Hepatocyte (in vitro differentiated cells): ENCODE measurements at regions not wholly inside any gene's neighbourhood (a gene's known extent, or its start where the extent isn't known, plus 50 kb on each side); places are given as distances from the start of the nearest gene placed in this dataset.

Experiments used
- DNase-seq: peaks from one replicate; pipeline ENCODE4 v3.0.0-alpha.2; 2016; ENCODE audit warnings: low spot score
- H2AFZ ChIP-seq: fragments of 200-600 bp; sonication (generic); 2 replicates; pipeline ENCODE4 v1.6.0; 2016; ENCODE audit warnings: antibody characterized with exemption, mild to moderate bottlenecking
- H3K27ac ChIP-seq: fragments of 200-600 bp; sonication (generic); 2 replicates; pipeline ENCODE4 v1.5.1; 2016; ENCODE audit warnings: mild to moderate bottlenecking
- H3K27me3 ChIP-seq: fragments of 200-600 bp; sonication (generic); 2 replicates; pipeline ENCODE4 v1.6.1; 2016
- H3K36me3 ChIP-seq: fragments of 200-600 bp; sonication (generic); replicated peaks from 2 replicates; pipeline ENCODE4 v1.5.1; 2016; ENCODE audit warnings: low read depth; ENCODE audit not compliant: insufficient read depth
- H3K4me1 ChIP-seq: fragments of 200-600 bp; sonication (generic); 2 replicates; pipeline ENCODE4 v1.5.1; 2016; ENCODE audit warnings: mild to moderate bottlenecking, moderate library complexity; ENCODE audit not compliant: insufficient read depth
- H3K4me2 ChIP-seq: fragments of 200-600 bp; sonication (generic); 2 replicates; pipeline ENCODE4 v1.6.0; 2016
- H3K4me3 ChIP-seq: fragments of 200-600 bp; sonication (generic); 2 replicates; pipeline ENCODE4 v1.5.1; 2016; ENCODE audit warnings: mild to moderate bottlenecking
- H3K79me2 ChIP-seq: fragments of 200-600 bp; sonication (generic); 2 replicates; pipeline ENCODE4 v1.6.0; 2017; ENCODE audit warnings: mild to moderate bottlenecking
- H3K9me2 ChIP-seq: fragments of 200-600 bp; sonication (generic); replicated peaks from 2 replicates; pipeline ENCODE4 v1.6.0; 2017; ENCODE audit warnings: mild to moderate bottlenecking; ENCODE audit not compliant: insufficient read depth
- H3K9me3 ChIP-seq: fragments of 200-600 bp; sonication (generic); 2 replicates; pipeline ENCODE4 v1.5.1; 2016; ENCODE audit warnings: low read depth, mild to moderate bottlenecking
- H4K20me1 ChIP-seq: fragments of 200-600 bp; sonication (generic); 2 replicates; pipeline ENCODE4 v1.6.0; 2016; ENCODE audit warnings: mild to moderate bottlenecking; ENCODE audit not compliant: insufficient read depth, poor library complexity, severe bottlenecking
- EZH2 ChIP-seq: fragments of 200-600 bp; sonication (generic); IDR thresholded peaks from 2 replicates; pipeline ENCODE4 v1.6.1; 2016; ENCODE audit warnings: antibody characterized with exemption, mild to moderate bottlenecking, borderline replicate concordance
- EZH2phosphoT487 ChIP-seq: fragments of 200-600 bp; sonication (generic); IDR thresholded peaks from one replicate; pipeline ENCODE4 v1.6.1; 2018; ENCODE audit warnings: antibody characterized with exemption, mild to moderate bottlenecking, low read depth, moderate library complexity; ENCODE audit not compliant: unreplicated experiment, severe bottlenecking
- WGBS: methylation state at CpG from one replicate; pipeline ENCODE4 v1.1.6; 2016; ENCODE audit warnings: low lambda C conversion rate; ENCODE audit errors: missing lambda C conversion rate; 5-methylcytosine and 5-hydroxymethylcytosine counted together
- TF ChIP-seq, protein P1 (sequence below): fragments of 200-600 bp; sonication (generic); IDR thresholded peaks from 2 replicates; pipeline ENCODE4 v1.5.1; 2016; ENCODE audit warnings: antibody characterized with exemption, mild to moderate bottlenecking; ENCODE audit not compliant: poor library complexity

DNA sequence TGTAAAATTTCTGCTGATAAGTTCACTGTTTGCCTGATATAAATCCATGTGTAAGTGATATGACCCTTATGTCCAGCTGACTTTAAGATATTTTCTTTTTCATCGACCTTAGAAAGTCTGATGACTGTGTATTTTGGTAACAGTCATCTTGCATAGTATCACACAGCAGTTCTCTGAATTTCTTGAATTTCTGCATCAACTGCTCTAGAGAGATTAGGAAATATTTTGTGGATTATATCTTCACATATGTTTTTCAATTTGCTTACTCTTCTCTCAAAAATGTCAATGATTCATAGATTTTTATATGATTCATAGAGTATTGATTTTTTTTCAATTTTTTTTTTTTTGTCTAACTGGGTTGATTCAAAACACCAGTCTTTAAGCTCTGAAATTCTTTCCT, 945.3 kb downstream of the TRIB2 start:
- no peaks in the 10 kb centered on the region for H3K79me2 ChIP-seq
- no peaks in the 10 kb centered on the region for H3K27me3 ChIP-seq
- H3K4me3 ChIP-seq, result no peak overlapping the region
- no peaks in the 10 kb centered on the region for H4K20me1 ChIP-seq
- no peak for DNase-seq
- H3K9me2 ChIP-seq, result peaks cover 3% of the 10 kb centered on the region
- no peak overlapping the region for H3K4me2 ChIP-seq
- H3K4me1 ChIP-seq, result no peaks in the 10 kb centered on the region
- no peaks in the 10 kb centered on the region for H3K9me3 ChIP-seq
- WGBS, result 77% methylated on average over 1 of the region's 1 CpG
- H2AFZ ChIP-seq, result no peak overlapping the region
- TF ChIP-seq, protein P1, sequence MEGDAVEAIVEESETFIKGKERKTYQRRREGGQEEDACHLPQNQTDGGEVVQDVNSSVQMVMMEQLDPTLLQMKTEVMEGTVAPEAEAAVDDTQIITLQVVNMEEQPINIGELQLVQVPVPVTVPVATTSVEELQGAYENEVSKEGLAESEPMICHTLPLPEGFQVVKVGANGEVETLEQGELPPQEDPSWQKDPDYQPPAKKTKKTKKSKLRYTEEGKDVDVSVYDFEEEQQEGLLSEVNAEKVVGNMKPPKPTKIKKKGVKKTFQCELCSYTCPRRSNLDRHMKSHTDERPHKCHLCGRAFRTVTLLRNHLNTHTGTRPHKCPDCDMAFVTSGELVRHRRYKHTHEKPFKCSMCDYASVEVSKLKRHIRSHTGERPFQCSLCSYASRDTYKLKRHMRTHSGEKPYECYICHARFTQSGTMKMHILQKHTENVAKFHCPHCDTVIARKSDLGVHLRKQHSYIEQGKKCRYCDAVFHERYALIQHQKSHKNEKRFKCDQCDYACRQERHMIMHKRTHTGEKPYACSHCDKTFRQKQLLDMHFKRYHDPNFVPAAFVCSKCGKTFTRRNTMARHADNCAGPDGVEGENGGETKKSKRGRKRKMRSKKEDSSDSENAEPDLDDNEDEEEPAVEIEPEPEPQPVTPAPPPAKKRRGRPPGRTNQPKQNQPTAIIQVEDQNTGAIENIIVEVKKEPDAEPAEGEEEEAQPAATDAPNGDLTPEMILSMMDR, result no peak
- TF ChIP-seq EZH2 (no peak), EZH2phosphoT487 (no peak)
- H3K36me3 ChIP-seq, result no peaks in the 10 kb centered on the region
- no peak overlapping the region for H3K27ac ChIP-seq

DNA sequence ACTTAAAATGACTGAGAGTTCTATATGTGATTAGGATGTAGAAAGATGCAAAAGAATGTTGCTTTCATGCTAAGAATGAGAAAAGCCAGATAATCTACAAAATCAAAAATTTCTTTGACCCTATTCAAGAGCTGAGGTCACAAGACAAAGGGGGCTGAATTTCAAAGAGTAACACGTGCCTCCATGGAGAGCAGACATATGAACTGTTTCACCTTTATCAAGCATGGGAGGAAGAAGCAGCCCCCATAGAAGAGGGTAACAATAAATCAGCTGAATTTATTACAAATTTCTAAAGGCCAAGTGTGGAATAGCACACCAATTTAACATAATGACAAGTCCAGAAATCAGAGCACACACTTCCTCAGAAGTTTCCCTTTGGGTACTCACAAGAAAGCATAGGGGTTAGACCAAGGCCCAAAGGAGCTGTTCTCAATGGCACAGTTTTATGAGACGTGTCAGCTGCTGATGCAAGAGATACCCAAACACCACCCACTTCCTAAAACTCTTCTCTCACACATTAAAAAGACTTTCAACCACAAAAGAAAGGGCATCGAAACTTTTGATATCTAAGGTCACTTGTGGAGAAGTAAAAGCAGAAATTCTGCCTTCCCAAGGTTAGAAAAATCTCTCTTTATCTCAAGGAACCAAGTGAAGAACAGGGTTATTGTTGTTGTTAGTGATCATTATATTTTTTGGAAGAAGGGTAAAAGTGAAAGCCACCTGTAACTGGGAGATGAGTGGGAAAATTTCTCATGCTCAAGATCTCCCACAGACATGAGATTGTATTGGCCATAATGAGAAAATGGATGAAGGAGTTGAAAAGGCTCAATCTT, 950.1 kb downstream of the TRIB2 start:
- Histone ChIP-seq H3K27ac (no peak overlapping the region), H3K27me3 (no peaks in the 10 kb centered on the region), H3K36me3 (no peaks in the 10 kb centered on the region), H3K4me3 (no peak overlapping the region), H2AFZ (no peak overlapping the region), H3K4me1 (no peaks in the 10 kb centered on the region), H3K9me2 (peaks cover 3% of the 10 kb centered on the region), H3K9me3 (peaks cover 4% of the 10 kb centered on the region), H3K4me2 (no peak overlapping the region), H4K20me1 (no peaks in the 10 kb centered on the region), H3K79me2 (no peaks in the 10 kb centered on the region)
- TF ChIP-seq EZH2 (no peak), EZH2phosphoT487 (no peak)
- TF ChIP-seq, protein P1, result no peak
- no peak for DNase-seq
- 40% methylated on average over 3 of the region's 3 CpGs for WGBS

DNA sequence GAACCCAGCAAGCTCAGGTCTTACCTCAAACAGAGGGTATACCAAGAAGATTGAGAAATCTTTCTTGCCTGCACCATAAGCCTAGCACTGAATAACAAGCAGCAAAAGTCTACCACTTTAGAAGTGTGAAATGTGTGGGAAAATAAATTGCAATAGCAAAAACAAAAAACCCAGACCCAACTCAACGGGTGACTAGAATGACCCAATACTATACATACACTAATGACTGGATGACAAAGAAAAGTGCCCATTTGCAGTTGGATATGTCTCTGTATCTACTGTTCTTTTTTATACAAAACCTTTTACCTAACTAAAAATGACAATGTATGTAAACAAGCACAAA, 950.6 kb downstream of the TRIB2 start:
- 67% methylated on average over 1 of the region's 1 CpG for WGBS
- peaks cover 4% of the 10 kb centered on the region for H3K9me3 ChIP-seq
- no peaks in the 10 kb centered on the region for H3K27me3 ChIP-seq
- no peak overlapping the region for H3K27ac ChIP-seq
- no peaks in the 10 kb centered on the region for H3K4me1 ChIP-seq
- TF ChIP-seq EZH2phosphoT487 (no peak), EZH2 (no peak)
- TF ChIP-seq, protein P1, result no peak
- H4K20me1 ChIP-seq, result no peaks in the 10 kb centered on the region
- no peak for DNase-seq
- no peak overlapping the region for H3K4me2 ChIP-seq
- no peaks in the 10 kb centered on the region for H3K36me3 ChIP-seq
- H3K79me2 ChIP-seq, result no peaks in the 10 kb centered on the region
- H3K9me2 ChIP-seq, result peaks cover 3% of the 10 kb centered on the region
- H2AFZ ChIP-seq, result no peak overlapping the region
- H3K4me3 ChIP-seq, result no peak overlapping the region
